ENCODE measurements at regions not wholly inside any gene's neighbourhood (a gene's known extent, or its start where the extent isn't known, plus 50 kb on each side); places are given as distances from the start of the nearest gene placed in this dataset.

DNA sequence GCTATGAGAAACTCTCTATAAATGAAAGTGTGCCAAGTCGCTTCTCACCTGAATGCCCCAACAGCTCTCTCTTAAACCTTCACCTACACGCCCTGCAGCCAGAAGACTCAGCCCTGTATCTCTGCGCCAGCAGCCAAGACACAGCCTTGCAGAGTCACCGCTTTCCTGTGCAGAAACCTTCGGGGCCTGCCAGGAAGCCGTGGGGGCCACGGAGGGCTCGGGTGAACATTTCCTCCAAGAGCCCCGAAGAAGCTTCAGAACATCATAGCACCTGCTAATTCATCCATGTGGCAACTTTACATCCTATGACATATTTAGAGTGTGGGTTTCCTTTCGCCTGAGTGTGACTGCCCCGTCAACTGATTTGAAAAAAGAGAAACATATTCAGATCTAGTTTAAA lies 55.7 kb upstream of the PRSS58 start:
- TF ChIP-seq POLR2AphosphoS5 (IDR thresholded peaks at IDR 0.05; ENCODE audit: insufficient read depth in 1 of 2, low read depth in 1 of 2) (no peak), POLR2A (IDR thresholded peaks at IDR 0.05) (no peak)

All from vagina (tissue), 2 donors.